ENCODE measurements at regions not wholly inside any gene's neighbourhood (a gene's known extent, or its start where the extent isn't known, plus 50 kb on each side); places are given as distances from the start of the nearest gene placed in this dataset.
A peak's percentile ranks its signal among the peaks of the same experiment; 100 is the strongest.

- no peaks in the 10 kb centered on the region for H3K4me1 ChIP-seq
- TF ChIP-seq CTCF (IDR thresholded peaks at IDR 0.05), result no peak
- intact Hi-C loops (cut with DNase I), result no loop called here
- DNase-seq (no peak), ATAC-seq (no peak)
- peaks cover 20% of the 10 kb centered on the region for H3K27me3 ChIP-seq
- H3K27ac ChIP-seq, result no peak overlapping the region
- no peaks in the 10 kb centered on the region for H3K9me3 ChIP-seq
- H3K36me3 ChIP-seq, result no peaks in the 10 kb centered on the region
- no peak overlapping the region for H3K4me3 ChIP-seq
Measured at GRCh38 chr1:4599951-4600481, 54.4 kb upstream of the AJAP1 start.

GRCh38 chr1:4600615-4601460, 53.6 kb upstream of the AJAP1 start:
- Histone ChIP-seq H3K4me1 (no peaks in the 10 kb centered on the region), H3K9me3 (no peaks in the 10 kb centered on the region), H3K27ac (no peak overlapping the region), H3K36me3 (no peaks in the 10 kb centered on the region), H3K4me3 (no peak overlapping the region), H3K27me3 (peaks cover 20% of the 10 kb centered on the region)
- intact Hi-C loops (cut with DNase I), result no loop called here
- no peak for DNase-seq
- ATAC-seq, result no peak
- TF ChIP-seq CTCF (IDR thresholded peaks at IDR 0.05), result no peak

- ATAC-seq (no peak), DNase-seq (no peak)
- no peak overlapping the region for H3K4me3 ChIP-seq
- peaks cover 31% of the 10 kb centered on the region for H3K27me3 ChIP-seq
- intact Hi-C loops (cut with DNase I), result no loop called here
- no peaks in the 10 kb centered on the region for H3K9me3 ChIP-seq
- no peaks in the 10 kb centered on the region for H3K36me3 ChIP-seq
- no peaks in the 10 kb centered on the region for H3K4me1 ChIP-seq
- no peak overlapping the region for H3K27ac ChIP-seq
- no peak for TF ChIP-seq CTCF (IDR thresholded peaks at IDR 0.05)
Measured at GRCh38 chr1:4601941-4602340, 52.5 kb upstream of the AJAP1 start.

GRCh38 chr1:4602462-4603294, 51.7 kb upstream of the AJAP1 start:
- no peak overlapping the region for H3K4me3 ChIP-seq
- no peak overlapping the region for H3K27ac ChIP-seq
- DNase-seq (no peak), ATAC-seq (no peak)
- no peak for TF ChIP-seq CTCF (IDR thresholded peaks at IDR 0.05)
- H3K36me3 ChIP-seq, result no peaks in the 10 kb centered on the region
- no peaks in the 10 kb centered on the region for H3K4me1 ChIP-seq
- peaks cover 35% of the 10 kb centered on the region for H3K27me3 ChIP-seq
- intact Hi-C loops (cut with DNase I), result no loop called here
- no peaks in the 10 kb centered on the region for H3K9me3 ChIP-seq

- no peak overlapping the region for H3K27ac ChIP-seq
- H3K36me3 ChIP-seq, result no peaks in the 10 kb centered on the region
- no peaks in the 10 kb centered on the region for H3K4me1 ChIP-seq
- DNase-seq (no peak), ATAC-seq (peak; percentile 25)
- intact Hi-C loops (cut with DNase I), result no loop called here
- H3K27me3 ChIP-seq, result peaks cover 35% of the 10 kb centered on the region
- no peak for TF ChIP-seq CTCF (IDR thresholded peaks at IDR 0.05)
- no peak overlapping the region for H3K4me3 ChIP-seq
- H3K9me3 ChIP-seq, result no peaks in the 10 kb centered on the region
Measured at GRCh38 chr1:4603295-4604110, 50.9 kb upstream of the AJAP1 start.
